Tibial nerve (tissue), 4 donors: ENCODE measurements at regions not wholly inside any gene's neighbourhood (a gene's known extent, or its start where the extent isn't known, plus 50 kb on each side); places are given as distances from the start of the nearest gene placed in this dataset.

Experiments
- DNase-seq, 2 donors: peaks; one replicate each; pipeline ENCODE4 v3.0.0-alpha.2; 2019; ENCODE audit warnings: low spot score in 2 of 2
- H3K27ac ChIP-seq, 4 donors: fragments of 200-600 bp; sonication (generic) in 3 of 4; one replicate each; pipeline ENCODE4 v1.5.1; 2017 to 2019; ENCODE audit warnings: mild to moderate bottlenecking in 1 of 4
- H3K27me3 ChIP-seq, 2 donors: fragments of 200-600 bp; sonication (generic) in 1 of 2; one replicate each; pipeline versions ENCODE4 v1.5.1 to v1.6.0; 2017 to 2019
- H3K36me3 ChIP-seq, 3 donors: fragments of 200-600 bp; sonication (generic); one replicate each; pipeline ENCODE4 v1.5.1; 2018 to 2019
- H3K4me1 ChIP-seq, 4 donors: fragments of 200-600 bp; sonication (generic) in 3 of 4; one replicate each; pipeline ENCODE4 v1.5.1; 2017 to 2019
- H3K4me3 ChIP-seq, 4 donors: fragments of 200-600 bp; sonication (generic) in 3 of 4; one replicate each; pipeline ENCODE4 v1.5.1; 2017 to 2019; ENCODE audit warnings: mild to moderate bottlenecking in 1 of 4, moderate library complexity in 1 of 4
- H3K9me3 ChIP-seq, 4 donors: fragments of 200-600 bp; sonication (generic) in 3 of 4; one replicate each; pipeline ENCODE4 v1.5.1; 2017 to 2019
- CTCF ChIP-seq, 5 experiments: fragments of 200-600 bp in 3 of 5; fragments of 450-650 bp in 2 of 5; sonication (generic) in 3 of 5; IDR thresholded peaks; one replicate each; pipeline ENCODE4 v1.5.1; 2016 to 2019; ENCODE audit warnings: antibody characterized with exemption in 5 of 5, mild to moderate bottlenecking in 3 of 5, moderate library complexity in 2 of 5
- EP300 ChIP-seq, 2 donors: sonication (generic); formaldehyde crosslinking; IDR thresholded peaks; one replicate each; pipeline ENCODE4 v1.6.1; 2017; ENCODE audit warnings: antibody characterized with exemption in 2 of 2, mild to moderate bottlenecking in 1 of 2
- POLR2A ChIP-seq, 2 donors: fragments of 450-650 bp; IDR thresholded peaks; one replicate each; pipeline ENCODE4 v1.6.1; 2017; ENCODE audit warnings: antibody characterized with exemption in 2 of 2, mild to moderate bottlenecking in 2 of 2, moderate library complexity in 2 of 2
- WGBS, 2 donors: methylation state at CpG; one replicate each; pipeline ENCODE4 v1.1.5; 2018; 5-methylcytosine and 5-hydroxymethylcytosine counted together

DNA sequence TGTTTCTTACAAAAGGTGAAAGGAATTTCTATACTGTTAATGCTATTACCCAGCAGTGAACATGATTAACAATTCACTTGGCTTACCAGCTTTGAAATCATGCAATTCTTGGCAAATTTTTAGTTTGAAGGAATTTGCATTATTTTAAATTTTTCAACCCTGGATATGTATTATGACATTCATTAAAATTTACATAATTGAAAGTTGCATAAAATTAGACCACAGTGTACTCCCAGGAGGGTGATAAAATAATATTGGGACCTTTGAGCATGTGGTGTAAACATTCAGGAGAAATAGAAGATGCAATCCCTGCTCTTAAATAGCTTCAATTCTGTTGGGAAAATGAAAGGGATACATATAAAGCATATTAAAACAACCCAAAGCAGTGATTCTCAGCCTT, 412.2 kb upstream of the SGCD start:
- H3K36me3 ChIP-seq = no peaks in the 10 kb centered on the region
- no peaks in the 10 kb centered on the region for H3K4me1 ChIP-seq
- H3K27ac ChIP-seq = no peak overlapping the region
- DNase-seq = no peak
- TF ChIP-seq POLR2A (IDR thresholded peaks at IDR 0.05) (no peak), EP300 (IDR thresholded peaks at IDR 0.05) (no peak), CTCF (IDR thresholded peaks at IDR 0.05) (no peak)
- H3K4me3 ChIP-seq = no peak overlapping the region
- H3K9me3 ChIP-seq = no peaks in the 10 kb centered on the region
- H3K27me3 ChIP-seq = no peaks in the 10 kb centered on the region

DNA sequence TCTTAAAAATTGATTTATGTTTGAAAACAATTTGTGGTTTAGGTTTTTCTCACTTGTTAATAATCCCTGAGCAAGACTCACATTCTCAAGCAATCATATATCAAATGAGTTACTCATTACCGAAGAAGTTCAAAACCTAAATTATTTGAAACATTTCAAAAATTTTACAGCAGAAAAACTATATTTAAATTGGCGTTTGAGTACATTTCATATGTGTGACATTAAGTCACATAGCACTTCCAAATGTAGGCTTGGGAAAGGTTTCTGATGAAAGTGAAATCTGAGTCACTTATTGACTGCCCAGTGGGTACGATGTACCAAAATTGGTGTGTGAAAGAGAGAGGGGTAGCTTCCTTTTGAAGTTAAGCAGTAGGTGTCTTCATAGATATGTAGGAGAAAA, 411.4 kb upstream of the SGCD start:
- H3K4me1 ChIP-seq = no peaks in the 10 kb centered on the region
- TF ChIP-seq EP300 (IDR thresholded peaks at IDR 0.05) (no peak), POLR2A (IDR thresholded peaks at IDR 0.05) (no peak), CTCF (IDR thresholded peaks at IDR 0.05) (no peak)
- WGBS, 2 donors = 50 to 67% methylated on average over 3 of the region's 3 CpGs

GRCh38 chr5:155919126-155919525, 407.8 kb upstream of the SGCD start:
- TF ChIP-seq EP300 (IDR thresholded peaks at IDR 0.05) (no peak), CTCF (IDR thresholded peaks at IDR 0.05) (no peak), POLR2A (IDR thresholded peaks at IDR 0.05) (no peak)
- H3K36me3 ChIP-seq = no peaks in the 10 kb centered on the region
- no peak overlapping the region for H3K27ac ChIP-seq
- no peaks in the 10 kb centered on the region for H3K27me3 ChIP-seq
- no peak for DNase-seq
- no peak overlapping the region for H3K4me3 ChIP-seq
- WGBS, 2 donors = 59 to 63% methylated on average over 2 of the region's 2 CpGs
- H3K4me1 ChIP-seq = no peaks in the 10 kb centered on the region
- H3K9me3 ChIP-seq = no peaks in the 10 kb centered on the region

More for the DNA sequence above, 411.4 kb upstream of the SGCD start:
- DNase-seq = no peak
- Histone ChIP-seq H3K27me3 (no peaks in the 10 kb centered on the region), H3K9me3 (no peaks in the 10 kb centered on the region), H3K4me3 (no peak overlapping the region), H3K27ac (no peak overlapping the region), H3K36me3 (no peaks in the 10 kb centered on the region)

DNA sequence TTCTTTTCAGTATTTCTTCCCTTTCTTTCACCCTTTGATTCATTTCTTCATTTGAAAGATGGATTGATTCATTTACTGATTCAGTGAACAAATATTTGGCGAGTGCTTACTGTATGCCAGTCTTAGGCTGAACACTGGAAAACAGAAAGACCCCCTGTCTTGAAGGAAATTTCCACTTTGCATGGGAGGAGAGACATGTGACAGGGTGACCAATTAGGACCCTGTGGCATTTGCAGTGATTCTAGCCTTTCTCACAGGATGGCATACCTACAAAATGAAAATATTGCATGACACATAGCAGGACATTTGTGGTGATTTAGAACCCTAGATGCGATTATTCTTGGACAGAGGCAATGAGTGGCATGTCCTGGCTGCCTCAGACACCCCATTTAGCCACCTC, 407.2 kb upstream of the SGCD start:
- TF ChIP-seq POLR2A (IDR thresholded peaks at IDR 0.05) = no peak
- no peak for TF ChIP-seq EP300 (IDR thresholded peaks at IDR 0.05)
- no peak for TF ChIP-seq CTCF (IDR thresholded peaks at IDR 0.05)
- Histone ChIP-seq H3K4me1 (no peaks in the 10 kb centered on the region), H3K9me3 (no peaks in the 10 kb centered on the region), H3K27ac (no peak overlapping the region), H3K4me3 (no peak overlapping the region), H3K27me3 (no peaks in the 10 kb centered on the region), H3K36me3 (no peaks in the 10 kb centered on the region)
- WGBS, 2 donors = 87 to 89% methylated on average over 2 of the region's 2 CpGs
- no peak for DNase-seq

GRCh38 chr5:155921621-155922020, 405.3 kb upstream of the SGCD start:
- Histone ChIP-seq H3K4me1 (no peaks in the 10 kb centered on the region), H3K27ac (no peak overlapping the region), H3K4me3 (no peak overlapping the region), H3K27me3 (no peaks in the 10 kb centered on the region), H3K36me3 (no peaks in the 10 kb centered on the region), H3K9me3 (no peaks in the 10 kb centered on the region)
- DNase-seq = no peak
- TF ChIP-seq POLR2A (IDR thresholded peaks at IDR 0.05) (no peak), EP300 (IDR thresholded peaks at IDR 0.05) (no peak), CTCF (IDR thresholded peaks at IDR 0.05) (no peak)
- 77 to 81% methylated on average over 3 of the region's 3 CpGs for WGBS, 2 donors
